ENCODE measurements at regions not wholly inside any gene's neighbourhood (a gene's known extent, or its start where the extent isn't known, plus 50 kb on each side); places are given as distances from the start of the nearest gene placed in this dataset.

GRCh38 chr4:182091128-182091527, 152.1 kb upstream of the TENM3 start:
- DNase-seq: no peak

DNA sequence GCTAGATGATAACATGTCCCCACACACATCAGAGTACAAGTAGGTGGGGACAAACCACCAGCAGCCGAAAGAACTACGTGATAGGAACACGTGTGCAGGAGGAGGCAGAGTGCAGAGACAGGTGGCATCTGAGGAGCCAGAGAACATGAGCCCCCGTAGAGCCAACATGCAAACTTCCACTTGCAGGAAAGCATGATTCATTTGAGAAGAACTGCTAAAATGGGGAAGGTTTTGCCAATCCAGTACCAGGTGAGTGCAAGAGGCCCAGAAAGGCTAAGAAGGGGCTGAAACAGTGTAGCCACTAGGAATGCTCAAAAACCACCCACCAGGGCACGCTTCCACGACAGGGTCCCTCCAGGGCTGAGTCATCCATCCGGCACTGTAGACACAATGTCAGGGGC, 149.8 kb upstream of the TENM3 start:
- no peak for DNase-seq

DNA sequence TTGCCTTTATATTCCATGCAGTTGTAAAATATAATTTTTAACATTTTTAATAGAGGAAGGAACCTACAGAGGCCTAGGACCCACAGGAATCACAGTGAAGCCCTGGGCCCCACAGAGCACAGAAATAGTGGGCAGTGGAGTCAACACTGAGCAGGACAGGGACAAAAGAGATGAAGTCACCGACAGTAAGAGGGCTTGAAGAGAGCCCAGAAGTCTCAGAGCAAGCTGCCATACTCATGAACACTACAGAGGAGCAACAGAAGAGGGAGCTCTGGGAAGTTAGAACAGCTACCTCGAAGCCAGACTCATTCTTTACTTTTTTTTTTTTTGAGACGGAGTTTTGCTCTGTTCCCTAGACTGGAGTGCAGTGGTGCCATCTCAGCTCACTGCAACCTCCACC, 149.3 kb upstream of the TENM3 start:
- no peak for DNase-seq

DNA sequence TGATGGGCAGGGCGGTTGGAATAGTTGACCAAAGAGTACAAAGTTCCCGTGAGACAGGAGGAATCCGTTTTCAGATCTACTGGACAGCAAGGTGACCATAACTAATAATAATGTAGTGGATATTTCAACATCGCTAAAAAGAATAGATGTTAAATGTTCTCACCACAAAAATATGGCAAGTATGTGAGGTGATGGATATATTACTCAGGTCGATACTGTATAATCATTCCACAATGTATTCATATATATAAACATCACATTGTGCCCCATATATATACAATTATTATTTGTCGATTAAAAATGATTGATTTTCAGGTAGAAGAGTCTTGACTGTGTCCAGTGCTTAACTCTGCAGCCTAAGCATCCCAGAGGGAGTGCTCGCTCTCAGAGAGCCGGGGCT, 141.6 kb upstream of the TENM3 start:
- DNase-seq: no peak

DNA sequence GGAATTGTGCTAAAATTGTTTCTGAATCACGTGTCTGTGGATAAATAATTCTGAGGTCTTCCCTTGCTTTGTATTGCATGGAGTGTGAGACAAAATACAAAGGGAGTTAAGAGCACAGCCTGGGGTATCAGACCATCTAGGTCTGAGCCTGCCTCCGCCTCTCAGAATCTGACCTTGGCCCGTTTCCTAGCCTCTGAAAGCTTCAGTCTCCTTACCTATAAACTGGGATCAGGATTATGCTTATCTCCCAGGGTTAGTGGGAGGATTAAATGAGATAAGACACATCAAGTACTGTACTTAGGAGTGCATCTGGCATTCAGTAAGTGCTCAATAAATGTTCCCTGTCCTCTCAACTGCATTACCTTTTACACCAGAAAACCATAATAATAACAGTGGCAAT, 140.6 kb upstream of the TENM3 start:
- no peak for DNase-seq

DNA sequence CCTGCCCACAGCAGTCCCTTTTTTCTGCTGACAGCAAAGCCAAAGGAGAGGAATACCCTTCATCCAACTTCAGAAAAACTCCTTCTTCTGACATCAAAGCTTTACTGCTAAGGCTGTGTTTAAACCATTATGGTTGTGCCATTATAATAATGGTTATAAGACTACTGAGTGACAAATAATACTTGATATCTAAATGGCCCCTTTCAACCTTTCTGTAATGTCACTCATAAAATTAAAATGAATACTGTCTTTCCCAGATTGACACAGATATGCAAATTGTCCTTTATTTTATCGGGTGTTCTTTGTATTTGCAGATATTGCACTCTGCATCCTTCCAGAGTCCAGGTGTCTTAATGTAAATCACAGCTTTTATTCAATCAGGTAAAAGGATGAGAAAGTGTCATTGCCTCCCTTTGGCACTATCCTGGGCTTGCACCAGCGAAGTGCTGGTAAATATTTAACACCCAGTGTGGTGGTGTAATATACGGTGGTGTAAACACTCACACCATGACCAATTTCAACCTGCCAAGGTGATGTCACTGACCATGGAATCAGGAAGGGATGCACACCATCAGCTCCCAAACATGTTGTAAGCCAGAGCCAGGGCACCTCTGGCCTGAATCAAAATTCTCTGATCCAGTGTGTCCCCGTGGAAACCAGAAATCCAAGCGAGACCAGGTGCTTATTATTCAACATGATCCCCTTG, 139.4 kb upstream of the TENM3 start:
- no peak for DNase-seq

- no peak for DNase-seq
Observed at GRCh38 chr4:182105416-182105815, 137.8 kb upstream of the TENM3 start.

GRCh38 chr4:182107931-182108330, 135.3 kb upstream of the TENM3 start:
- no peak for DNase-seq

DNA sequence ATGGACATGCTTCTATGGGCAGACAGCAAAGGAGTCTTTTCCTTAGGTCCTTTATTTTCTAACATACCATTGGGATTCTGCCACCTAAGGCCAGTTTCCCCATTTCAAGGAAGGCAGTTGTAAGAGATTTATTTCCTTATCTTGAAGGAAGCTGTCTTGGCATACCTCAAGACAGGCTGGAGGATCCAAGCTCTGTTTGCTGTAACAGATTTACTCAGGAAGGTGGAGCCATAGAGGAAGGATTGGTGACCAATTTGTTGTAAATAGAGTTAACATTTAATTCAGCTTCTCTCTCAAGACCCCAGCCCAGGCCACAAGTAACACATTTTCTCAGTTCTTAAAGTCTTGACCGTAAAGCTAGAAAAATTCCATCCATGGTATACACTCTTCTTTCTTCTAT, 131.6 kb upstream of the TENM3 start:
- DNase-seq: no peak

- no peak for DNase-seq
Observed at GRCh38 chr4:182113779-182114178, 129.4 kb upstream of the TENM3 start.

DNA sequence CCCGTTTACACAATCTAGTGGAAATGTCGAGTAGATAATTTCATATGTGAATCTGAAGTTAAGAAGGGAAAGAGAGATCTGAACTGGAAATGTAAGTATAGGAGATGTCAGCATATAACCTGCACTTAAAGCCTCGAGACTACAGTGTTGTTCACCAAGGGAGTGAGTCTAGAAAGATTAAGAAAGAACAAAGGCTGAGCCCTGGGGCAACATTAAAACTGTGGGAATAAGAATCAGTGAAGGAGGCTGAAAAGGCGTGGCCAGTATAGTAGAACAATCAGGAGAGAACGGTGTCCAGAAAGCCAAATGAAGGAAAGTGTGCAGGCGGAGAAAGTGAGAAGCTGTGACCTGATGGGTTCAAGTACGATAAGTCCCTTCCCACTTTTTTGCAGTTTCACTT, 118.8 kb upstream of the TENM3 start:
- no peak for DNase-seq

DNA sequence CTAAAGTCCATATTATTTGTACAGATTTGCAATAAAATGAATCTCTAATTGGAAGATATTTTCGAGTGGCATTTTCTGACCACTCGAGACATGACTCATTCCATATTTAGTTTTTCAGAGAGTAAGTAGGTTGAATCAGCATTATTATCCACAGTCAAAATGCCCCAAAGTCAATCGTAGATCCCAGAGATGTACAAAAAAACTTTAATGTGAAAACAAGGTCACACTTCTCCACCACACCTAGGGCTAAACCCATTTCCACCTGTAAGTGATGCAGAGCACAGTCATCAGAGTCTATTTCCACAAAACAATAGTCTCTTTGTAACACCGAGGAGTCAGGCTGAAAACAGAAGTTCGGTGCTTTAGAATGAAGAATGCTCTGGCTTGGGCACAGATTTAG, 117.1 kb upstream of the TENM3 start:
- no peak for DNase-seq

GRCh38 chr4:182126603-182127002, 116.6 kb upstream of the TENM3 start:
- DNase-seq: no peak

DNA sequence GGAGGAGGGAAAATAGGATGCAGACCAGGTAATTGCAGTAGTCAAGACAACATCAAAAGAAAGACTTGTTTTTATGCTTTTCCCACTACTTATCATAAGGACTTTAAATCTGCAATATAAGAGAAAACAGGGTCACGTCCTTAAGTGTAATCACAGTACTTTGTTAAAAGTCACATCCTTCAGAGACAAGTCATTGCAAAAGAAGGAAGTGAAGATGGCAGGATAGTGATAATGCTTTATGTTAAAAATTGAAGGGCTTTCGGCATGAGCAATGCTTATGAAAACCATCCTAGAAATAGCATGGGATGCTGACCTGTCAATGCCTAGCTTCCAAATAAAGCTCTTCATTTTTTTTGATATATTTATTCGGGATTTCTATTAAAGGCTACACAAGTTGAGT, 110.2 kb upstream of the TENM3 start:
- no peak for DNase-seq

DNA sequence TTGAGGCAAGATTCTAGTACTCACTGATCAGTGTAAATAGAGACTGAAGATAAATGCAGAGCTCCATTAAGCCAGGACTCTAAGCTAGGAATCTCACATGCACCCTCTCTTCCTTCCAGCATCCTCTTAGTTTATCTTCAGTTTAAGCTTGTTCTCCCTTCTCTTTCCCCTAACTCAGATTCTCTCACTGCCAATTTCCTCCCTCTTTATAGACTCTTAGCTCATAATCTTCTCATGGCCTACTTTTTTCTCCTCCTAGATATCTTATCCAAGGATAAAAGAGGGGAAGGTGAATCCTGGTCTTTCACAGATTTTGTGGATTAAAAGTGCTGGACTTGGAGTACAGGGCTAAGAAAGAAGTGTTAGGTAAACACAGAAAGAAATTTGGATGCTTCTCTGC, 108.9 kb upstream of the TENM3 start:
- DNase-seq: no peak

- no peak for DNase-seq
Observed at GRCh38 chr4:182136201-182136600, 107.0 kb upstream of the TENM3 start.

DNA sequence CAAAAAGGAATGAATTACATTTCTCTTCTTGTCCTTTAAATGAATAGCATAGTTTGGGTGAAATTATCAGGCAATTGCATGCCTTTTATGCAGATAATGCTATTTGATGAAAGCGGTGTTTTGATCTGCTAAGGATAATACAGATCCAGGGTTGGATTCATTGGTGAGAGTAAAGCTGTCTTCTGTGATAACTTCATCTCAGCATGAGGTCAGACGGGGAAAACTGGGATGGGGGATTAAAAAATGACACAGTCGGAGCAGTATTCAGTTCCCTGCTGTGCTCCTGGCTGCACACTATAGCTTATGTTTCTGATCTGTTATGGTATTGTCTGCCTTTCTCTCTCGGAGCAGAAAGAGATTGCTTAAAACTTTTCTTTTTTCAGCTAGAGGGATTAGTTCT, 105.9 kb upstream of the TENM3 start:
- no peak for DNase-seq

DNA sequence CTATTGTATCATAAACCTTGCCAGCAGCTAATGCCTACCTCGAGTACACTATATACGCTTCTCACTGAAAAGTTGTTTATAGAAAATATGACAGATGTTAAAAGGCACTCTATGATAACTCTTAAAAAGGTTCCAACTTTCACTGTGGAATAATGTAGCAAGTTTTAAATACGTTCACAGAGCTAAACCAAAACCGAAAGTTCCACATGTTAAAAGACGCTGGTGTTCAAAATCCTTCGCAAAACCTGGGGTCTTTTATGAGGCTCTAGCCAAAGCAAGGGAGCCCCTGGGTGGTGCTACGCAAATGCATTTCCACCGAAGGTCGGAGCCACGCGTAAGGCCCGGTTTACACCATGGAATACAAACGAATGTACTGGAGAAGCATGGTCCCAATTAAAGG, 103.7 kb upstream of the TENM3 start:
- DNase-seq: no peak

DNA sequence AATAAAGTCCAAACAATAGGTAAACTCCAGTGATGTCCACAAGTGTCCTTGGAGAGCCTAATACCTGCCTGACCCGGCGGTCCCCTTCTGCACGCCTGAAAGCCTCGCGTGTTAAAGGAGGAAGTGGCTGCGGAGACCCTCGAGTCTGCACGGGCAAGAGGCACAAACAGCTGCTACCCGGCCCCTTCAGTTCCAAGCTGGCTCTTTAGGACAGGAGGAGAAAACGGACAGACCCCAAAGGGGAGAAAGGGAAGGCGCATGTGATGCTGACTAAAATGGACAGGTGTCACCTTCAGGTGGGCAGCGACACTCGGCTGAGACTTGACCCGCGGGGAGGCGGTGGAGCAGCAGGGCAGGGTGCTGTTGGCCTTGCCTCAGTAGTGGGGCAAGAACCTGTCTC, 102.7 kb upstream of the TENM3 start:
- no peak for DNase-seq

DNA sequence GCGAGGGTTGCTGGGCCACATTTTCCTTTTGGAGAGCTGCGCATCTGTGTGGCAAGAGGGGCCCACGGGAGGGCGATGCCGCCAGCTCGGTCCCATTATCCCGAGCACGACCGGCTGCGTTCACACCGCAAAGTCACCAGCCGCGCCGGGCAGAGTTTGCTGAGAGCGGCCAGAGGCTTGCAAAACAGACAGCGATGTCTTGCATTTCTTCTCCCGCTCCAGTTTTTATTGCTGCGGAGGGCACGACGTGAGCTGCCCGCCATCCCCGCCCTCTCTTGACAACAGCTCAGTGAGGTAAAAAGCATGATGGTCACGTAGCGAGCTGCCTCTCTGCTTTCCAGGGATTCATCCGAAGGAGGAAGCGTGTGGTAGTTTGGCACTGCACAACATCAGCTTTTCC, 102.1 kb upstream of the TENM3 start:
- DNase-seq: peak in 2 of 51 donors; percentile 1 to 3

DNA sequence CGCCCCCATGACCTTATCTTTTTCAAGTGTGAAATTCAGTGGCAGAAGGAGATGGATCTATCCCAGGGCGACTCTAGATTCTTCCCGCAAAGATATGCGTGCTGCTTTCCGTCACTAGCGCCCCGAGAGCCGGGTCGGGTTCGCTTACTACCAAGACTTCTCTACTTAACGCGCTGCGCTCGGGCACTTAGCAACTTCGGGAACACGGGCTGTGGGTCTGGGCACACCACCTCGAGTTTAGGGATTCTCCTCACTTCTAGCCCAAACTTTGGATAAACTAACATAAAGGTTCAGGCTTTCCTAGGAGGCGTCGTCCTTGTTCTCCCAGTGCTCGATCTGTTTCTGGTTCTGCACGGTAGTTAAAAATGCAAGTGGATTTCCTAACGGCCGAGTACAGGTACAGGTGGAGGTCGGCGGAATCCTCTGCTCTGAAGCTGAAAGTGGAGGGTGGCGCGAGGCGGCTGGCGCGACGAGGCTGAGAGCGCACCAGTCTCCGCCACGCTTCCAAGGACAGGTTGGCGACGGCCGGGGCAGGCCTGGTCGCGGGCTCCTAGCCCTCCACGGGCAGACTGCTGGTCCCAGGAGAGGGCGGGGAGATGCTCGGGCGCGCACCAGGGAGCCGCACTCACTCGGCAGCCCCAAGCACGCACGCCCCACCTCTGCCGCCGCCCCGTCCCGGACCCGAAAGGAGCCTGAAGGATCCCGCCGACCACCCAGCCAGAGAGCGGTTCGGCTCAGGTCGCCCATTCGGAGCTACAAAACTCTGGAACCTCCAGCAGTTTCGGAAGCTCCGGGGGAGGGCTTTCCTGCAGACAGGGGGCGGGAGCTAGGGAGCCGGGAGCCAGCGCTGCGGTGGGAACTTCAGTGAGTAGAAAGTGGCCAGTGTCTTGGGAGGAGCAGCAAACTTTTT, 100.8 kb upstream of the TENM3 start:
- DNase-seq: peak in 5 of 51 donors; percentile 2 to 14 (median 8)

DNA sequence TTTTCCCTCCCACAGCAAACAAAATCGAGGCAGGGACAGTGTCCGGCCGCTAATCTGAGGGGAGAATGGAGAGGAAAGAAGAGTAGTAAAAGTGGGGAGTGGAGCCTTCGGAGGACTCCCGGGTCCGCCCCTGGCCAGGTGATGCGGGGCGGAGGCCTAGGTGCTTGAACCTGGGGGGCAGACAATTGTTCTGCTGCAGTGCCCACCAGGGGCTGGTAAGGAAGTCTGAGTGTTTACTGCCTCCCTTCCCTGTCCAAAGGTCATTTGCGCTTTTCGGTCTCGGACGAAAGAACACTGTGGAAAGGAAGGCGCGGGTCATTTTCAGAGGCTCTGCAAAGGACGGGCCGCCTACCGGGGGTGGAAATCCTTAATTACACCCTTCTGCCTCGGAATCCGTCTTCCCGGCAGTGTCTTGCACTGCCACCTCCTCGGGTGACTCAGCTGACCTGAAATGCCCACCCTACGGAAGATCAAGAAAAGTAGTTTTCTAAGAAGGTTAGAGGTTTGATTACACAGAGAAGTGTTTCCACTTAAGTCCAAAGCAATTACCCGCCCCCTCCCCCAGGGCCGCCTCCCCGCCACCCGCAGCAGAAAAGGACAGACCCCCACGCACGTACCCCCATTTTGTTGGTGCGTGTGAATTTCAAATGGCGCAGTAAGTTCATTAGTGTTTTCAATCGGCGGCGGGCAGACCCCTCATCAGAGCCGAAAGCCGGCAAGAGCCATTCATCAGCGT, 99.9 kb upstream of the TENM3 start:
- peak in 2 of 51 donors; percentile 2 to 33 for DNase-seq

Data from hypothalamus (tissue), 51 donors.